GM23338 (cell line): ENCODE measurements at regions not wholly inside any gene's neighbourhood (a gene's known extent, or its start where the extent isn't known, plus 50 kb on each side); places are given as distances from the start of the nearest gene placed in this dataset.

ENCODE experiments used
- ATAC-seq: fragments of 200-7000 bp; cut with Tn5 transposase; 3 replicates; pipeline ENCODE4 v1.9.1; 2020
- DNase-seq: peaks from one replicate; pipeline ENCODE4 v3.0.0-alpha.2; 2015; ENCODE audit warnings: low spot score
- H2AFZ ChIP-seq: fragments of 200-600 bp; sonication (generic); 2 replicates; pipeline ENCODE4 v1.8.0; 2016; ENCODE audit warnings: antibody characterized with exemption, mild to moderate bottlenecking, moderate library complexity
- H3F3A ChIP-seq: fragments of 200-600 bp; sonication (generic); replicated peaks from 2 replicates; pipeline ENCODE4 v1.8.0; 2017; ENCODE audit warnings: antibody characterized with exemption, mixed run types, low read depth
- H3K27ac ChIP-seq: fragments of 200-600 bp; sonication (generic); 2 replicates; pipeline ENCODE4 v1.6.1; 2016; ENCODE audit warnings: low read depth
- H3K27me3 ChIP-seq: fragments of 200-600 bp; sonication (generic); 2 replicates; pipeline ENCODE4 v1.8.0; 2016; ENCODE audit warnings: mild to moderate bottlenecking, mixed run types, moderate library complexity; ENCODE audit not compliant: insufficient read depth
- H3K36me3 ChIP-seq: fragments of 200-600 bp; sonication (generic); 2 replicates; pipeline ENCODE4 v1.8.0; 2016; ENCODE audit warnings: mild to moderate bottlenecking; ENCODE audit not compliant: insufficient read depth
- H3K4me1 ChIP-seq: fragments of 200-600 bp; sonication (generic); 2 replicates; pipeline ENCODE4 v1.8.0; 2016; ENCODE audit warnings: mild to moderate bottlenecking, moderate library complexity; ENCODE audit not compliant: insufficient read depth
- H3K4me2 ChIP-seq: fragments of 200-600 bp; sonication (generic); 2 replicates; pipeline ENCODE4 v1.7.1; 2017; ENCODE audit warnings: mixed run types
- H3K4me3 ChIP-seq: fragments of 200-600 bp; sonication (generic); 2 replicates; pipeline ENCODE4 v1.6.1; 2016; ENCODE audit warnings: mixed run types
- H3K79me2 ChIP-seq: fragments of 200-600 bp; sonication (generic); replicated peaks from 2 replicates; pipeline ENCODE4 v1.8.0; 2017; ENCODE audit warnings: mild to moderate bottlenecking; ENCODE audit not compliant: insufficient read depth
- H3K9me2 ChIP-seq: fragments of 200-600 bp; sonication (generic); 2 replicates; pipeline ENCODE4 v1.8.0; 2017; ENCODE audit not compliant: insufficient read depth
- H4K20me1 ChIP-seq: fragments of 200-600 bp; sonication (generic); replicated peaks from 2 replicates; pipeline ENCODE4 v1.8.0; 2017; ENCODE audit warnings: mild to moderate bottlenecking; ENCODE audit not compliant: insufficient read depth
- H3K27ac Mint-ChIP-seq: 2 replicates; pipeline ENCODE4 v1.8.0; 2020; ENCODE audit warnings: inconsistent platforms, mild to moderate bottlenecking, moderate library complexity, mixed read lengths
- H3K27me3 Mint-ChIP-seq: 3 replicates; pipeline ENCODE4 v1.8.0; 2022; ENCODE audit warnings: low read depth, mild to moderate bottlenecking, moderate library complexity, mixed read lengths, inconsistent platforms; ENCODE audit not compliant: insufficient read depth, poor library complexity
- H3K36me3 Mint-ChIP-seq: 3 replicates; pipeline ENCODE4 v1.8.0; 2021; ENCODE audit warnings: low read depth, mild to moderate bottlenecking, inconsistent platforms, moderate library complexity, mixed read lengths
- H3K4me1 Mint-ChIP-seq: 3 replicates; pipeline ENCODE4 v1.8.0; 2020; ENCODE audit warnings: mild to moderate bottlenecking, inconsistent platforms, mixed read lengths
- H3K4me3 Mint-ChIP-seq: 3 replicates; pipeline ENCODE4 v1.8.0; 2021; ENCODE audit warnings: moderate library complexity, mild to moderate bottlenecking, inconsistent platforms, mixed read lengths
- H3K9me3 Mint-ChIP-seq: 3 replicates; pipeline ENCODE4 v1.8.0; 2020; ENCODE audit warnings: moderate library complexity, mild to moderate bottlenecking, inconsistent platforms, mixed read lengths
- CTCF ChIP-seq, 2 experiments: fragments of 200-600 bp in 1 of 2; sonication (generic) in 1 of 2; conservative IDR thresholded peaks; 2 replicates each; pipeline versions ENCODE4 v1.5.1 to v1.6.1; 2016 to 2017; ENCODE audit warnings: antibody characterized with exemption in 2 of 2, low read depth in 2 of 2, mild to moderate bottlenecking in 2 of 2, moderate library complexity in 1 of 2
- ETS1 ChIP-seq: IDR thresholded peaks from 2 replicates; pipeline ENCODE4 v1.6.1; 2016; ENCODE audit warnings: antibody characterized with exemption
- EZH2 ChIP-seq: fragments of 200-600 bp; sonication (generic); IDR thresholded peaks from one replicate; pipeline ENCODE4 v1.8.0; 2017; ENCODE audit warnings: antibody characterized with exemption, mild to moderate bottlenecking, low read depth; ENCODE audit not compliant: unreplicated experiment
- JUNB ChIP-seq: IDR thresholded peaks from one replicate; pipeline ENCODE4 v1.6.1; 2016; ENCODE audit warnings: antibody characterized with exemption; ENCODE audit not compliant: unreplicated experiment
- NANOG ChIP-seq: IDR thresholded peaks from 2 replicates; pipeline ENCODE4 v1.6.1; 2016; ENCODE audit warnings: antibody characterized with exemption, borderline replicate concordance
- REST ChIP-seq: IDR thresholded peaks from one replicate; pipeline ENCODE4 v1.6.1; 2018; ENCODE audit warnings: antibody characterized with exemption; ENCODE audit not compliant: unreplicated experiment
- STAT1 ChIP-seq: IDR thresholded peaks from one replicate; pipeline ENCODE4 v1.6.1; 2016; ENCODE audit warnings: antibody characterized with exemption; ENCODE audit not compliant: unreplicated experiment
- ZNF331 ChIP-seq: fragments of 250-450 bp; sonication (Bioruptor Pico); IDR thresholded peaks from 2 replicates; pipeline ENCODE4 v1.5.0; 2020; ENCODE audit warnings: low read depth, mild to moderate bottlenecking, moderate library complexity
- ZNF462 ChIP-seq: fragments of 250-450 bp; sonication (Bioruptor Pico); IDR thresholded peaks from 2 replicates; pipeline ENCODE4 v1.5.0; 2020; ENCODE audit warnings: mild to moderate bottlenecking, moderate library complexity

- Histone ChIP-seq H3K27me3 (no peaks in the 10 kb centered on the region), H3K4me3 (no peak overlapping the region), H3K79me2 (no peaks in the 10 kb centered on the region), H3K4me1 (no peaks in the 10 kb centered on the region), H4K20me1 (no peaks in the 10 kb centered on the region), H3K36me3 (no peaks in the 10 kb centered on the region), H3K27ac (no peak overlapping the region), H3K9me2 (no peaks in the 10 kb centered on the region), H3K4me2 (no peak overlapping the region), H2AFZ (no peak overlapping the region), H3F3A (no peaks in the 10 kb centered on the region)
- no peak for DNase-seq
- peaks cover 3% of the 10 kb centered on the region; the same call in 1 of the 3 replicates for H3K4me1 Mint-ChIP-seq
- no peak overlapping the region for H3K27ac Mint-ChIP-seq
- H3K27me3 Mint-ChIP-seq, result no peaks in the 10 kb centered on the region
- no peak for ATAC-seq
- H3K9me3 Mint-ChIP-seq, result peaks cover 7% of the 10 kb centered on the region; the same call in 2 of the 3 replicates
- no peak overlapping the region for H3K4me3 Mint-ChIP-seq
- H3K36me3 Mint-ChIP-seq, result no peaks in the 10 kb centered on the region
- TF ChIP-seq NANOG (no peak), REST (no peak), CTCF (conservative IDR thresholded peaks at IDR 0.05; ENCODE audit: low read depth in 2 of 2) (no peak), ZNF331 (no peak), EZH2 (no peak), STAT1 (no peak), JUNB (no peak), ETS1 (no peak), ZNF462 (CRISPR knock-in tag) (no peak)
Observed at GRCh38 chr15:39515765-39516164, 65.1 kb upstream of the THBS1 start.
